ENCODE measurements at regions not wholly inside any gene's neighbourhood (a gene's known extent, or its start where the extent isn't known, plus 50 kb on each side); places are given as distances from the start of the nearest gene placed in this dataset.
"Not testable (repeated sequence)": the region's sequence is repeated elsewhere in the genome, so short reads cannot be mapped to it uniquely, and the experiment has no call there.

DNA sequence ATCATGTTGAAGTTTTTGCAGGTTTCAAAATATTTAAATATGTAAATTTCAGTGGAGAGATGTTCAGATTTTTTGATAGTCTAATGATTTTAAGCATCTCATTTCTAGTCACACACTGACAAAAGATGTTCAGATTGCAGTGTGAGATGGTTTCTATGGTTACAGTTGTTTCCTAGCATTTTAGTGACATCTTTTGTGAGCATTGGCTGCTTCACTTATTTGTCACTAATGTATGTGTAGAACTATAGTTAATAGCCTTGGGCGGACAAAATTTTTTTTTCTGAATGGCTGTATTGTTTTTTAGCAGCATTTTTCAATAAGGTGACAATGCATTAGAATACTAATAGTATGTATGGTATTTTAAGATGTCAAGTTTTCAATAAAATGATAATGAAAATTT, 315.6 kb upstream of the PRKD1 start:
- no peak for DNase-seq (ENCODE audit: low read depth in 1 of 2, low spot score in 1 of 2)
- TF ChIP-seq JUND (IDR thresholded peaks at IDR 0.05; ENCODE audit: low read depth): no peak
- in situ Hi-C loops (cut with HindIII; ENCODE audit: low pct_unique_long_range_greater_than_20kb, low sequenced_read_pairs): no loop called here

- no peak for DNase-seq (ENCODE audit: low read depth in 1 of 2, low spot score in 1 of 2)
- in situ Hi-C loops (cut with HindIII; ENCODE audit: low pct_unique_long_range_greater_than_20kb, low sequenced_read_pairs): no loop called here
- TF ChIP-seq JUND (IDR thresholded peaks at IDR 0.05; ENCODE audit: low read depth): no peak
These were observed 315.2 kb upstream of the G2E3 start for GRCh38 chr14:30243805-30244204.

- DNase-seq (ENCODE audit: low read depth in 1 of 2, low spot score in 1 of 2); in situ Hi-C loops (cut with HindIII; ENCODE audit: low pct_unique_long_range_greater_than_20kb, low sequenced_read_pairs): not testable (repeated sequence)
These were observed 314.6 kb upstream of the G2E3 start for GRCh38 chr14:30244348-30244747.

DNA sequence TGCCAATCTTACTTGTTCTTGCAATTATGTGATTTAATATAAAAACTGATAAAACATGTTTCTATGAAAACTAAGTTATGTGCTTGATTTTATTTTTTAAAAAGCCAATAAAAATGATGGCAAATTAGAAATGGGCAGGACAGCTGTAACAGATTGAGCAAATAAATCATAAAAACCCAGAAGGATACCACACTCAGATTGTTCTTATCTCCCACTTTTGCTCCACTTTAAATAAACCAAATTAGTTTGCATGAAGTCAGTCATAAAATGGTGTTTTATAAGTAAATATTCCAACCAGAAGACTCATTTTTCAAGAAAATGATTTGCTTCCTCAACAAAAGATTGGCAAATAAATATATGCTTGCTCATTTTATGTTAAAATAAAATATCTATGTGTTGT, 307.9 kb upstream of the G2E3 start:
- DNase-seq (ENCODE audit: low read depth in 1 of 2, low spot score in 1 of 2): no peak
- TF ChIP-seq JUND (IDR thresholded peaks at IDR 0.05; ENCODE audit: low read depth): no peak
- in situ Hi-C loops (cut with HindIII; ENCODE audit: low pct_unique_long_range_greater_than_20kb, low sequenced_read_pairs): no loop called here

GRCh38 chr14:30251557-30252100, 307.3 kb upstream of the G2E3 start:
- DNase-seq (ENCODE audit: low read depth in 1 of 2, low spot score in 1 of 2): no peak
- TF ChIP-seq JUND (IDR thresholded peaks at IDR 0.05; ENCODE audit: low read depth): no peak
- in situ Hi-C loops (cut with HindIII; ENCODE audit: low pct_unique_long_range_greater_than_20kb, low sequenced_read_pairs): no loop called here

GRCh38 chr14:30252151-30252550, 306.8 kb upstream of the G2E3 start:
- DNase-seq (ENCODE audit: low read depth in 1 of 2, low spot score in 1 of 2): no peak
- in situ Hi-C loops (cut with HindIII; ENCODE audit: low pct_unique_long_range_greater_than_20kb, low sequenced_read_pairs): no loop called here
- TF ChIP-seq JUND (IDR thresholded peaks at IDR 0.05; ENCODE audit: low read depth): no peak

DNA sequence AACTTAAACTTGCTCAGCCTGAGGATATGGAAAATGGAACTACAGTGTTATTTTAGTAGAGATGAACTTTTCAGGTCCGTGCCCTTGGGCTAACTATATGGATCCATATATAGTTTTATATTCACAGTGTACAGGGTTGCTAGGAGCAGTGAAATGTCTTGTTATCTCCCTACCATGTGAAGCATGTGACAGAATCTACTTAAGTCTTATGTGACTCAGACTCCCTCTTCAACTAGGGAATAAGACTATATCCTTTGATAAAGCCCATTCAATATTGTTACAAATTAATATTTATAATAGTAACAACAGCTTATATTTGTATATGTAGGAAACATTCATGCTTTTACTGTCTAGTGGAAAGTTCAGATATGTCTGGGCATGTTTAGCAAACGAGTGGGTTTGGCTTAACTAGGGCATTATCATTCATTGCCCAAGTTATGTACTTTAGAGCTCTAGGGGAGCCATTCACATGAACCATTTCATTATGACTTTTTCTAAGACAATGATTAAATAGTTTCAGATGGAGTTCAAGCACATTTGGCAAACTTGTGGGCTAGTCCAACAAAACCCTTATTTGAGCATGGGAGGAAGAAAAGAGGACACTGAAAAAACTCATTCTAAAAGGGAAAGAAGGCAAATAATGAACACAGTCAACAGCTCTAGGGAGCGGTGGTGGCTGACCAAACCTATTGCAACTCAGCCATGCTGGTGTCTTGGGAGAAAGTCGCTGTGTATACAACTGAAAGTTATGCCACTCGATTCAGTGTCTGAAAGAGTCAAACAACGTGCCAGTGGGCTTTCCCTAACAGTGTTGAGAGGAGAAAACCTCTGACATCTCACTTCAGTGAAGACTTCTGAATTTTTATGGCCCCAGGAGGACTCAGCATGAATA, 305.9 kb upstream of the G2E3 start:
- no peak for DNase-seq (ENCODE audit: low read depth in 1 of 2, low spot score in 1 of 2)
- in situ Hi-C loops (cut with HindIII; ENCODE audit: low pct_unique_long_range_greater_than_20kb, low sequenced_read_pairs): no loop called here
- TF ChIP-seq JUND (IDR thresholded peaks at IDR 0.05; ENCODE audit: low read depth): no peak

DNA sequence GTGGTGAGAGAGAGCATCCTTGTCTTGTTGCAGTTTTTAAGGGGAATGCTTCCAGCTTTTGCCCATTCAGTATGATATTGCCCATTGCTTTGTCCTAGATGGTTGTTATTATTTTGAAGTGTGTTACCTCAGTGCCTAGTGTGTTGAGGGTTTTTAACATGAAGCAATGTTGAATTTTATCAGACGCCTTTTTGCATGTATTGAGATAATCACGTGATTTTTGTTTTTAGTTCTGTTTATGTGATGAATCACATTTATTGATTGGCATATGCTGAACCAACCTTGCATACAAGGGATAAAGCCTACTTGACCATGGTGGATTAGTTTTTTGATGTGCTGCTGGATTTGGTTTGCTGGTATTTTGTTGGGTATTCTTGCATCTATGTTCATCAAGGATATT, 302.3 kb upstream of the G2E3 start:
- no peak for TF ChIP-seq JUND (IDR thresholded peaks at IDR 0.05; ENCODE audit: low read depth)
- in situ Hi-C loops (cut with HindIII; ENCODE audit: low pct_unique_long_range_greater_than_20kb, low sequenced_read_pairs): no loop called here
- no peak for DNase-seq (ENCODE audit: low read depth in 1 of 2, low spot score in 1 of 2)

GRCh38 chr14:30257946-30258661, 300.9 kb upstream of the G2E3 start:
- no peak for DNase-seq (ENCODE audit: low read depth in 1 of 2, low spot score in 1 of 2)
- in situ Hi-C loops (cut with HindIII; ENCODE audit: low pct_unique_long_range_greater_than_20kb, low sequenced_read_pairs): no loop called here
- no peak for TF ChIP-seq JUND (IDR thresholded peaks at IDR 0.05; ENCODE audit: low read depth)

GRCh38 chr14:30260833-30261607, 297.9 kb upstream of the G2E3 start:
- no peak for DNase-seq (ENCODE audit: low read depth in 1 of 2, low spot score in 1 of 2)
- TF ChIP-seq JUND (IDR thresholded peaks at IDR 0.05; ENCODE audit: low read depth): no peak
- in situ Hi-C loops (cut with HindIII; ENCODE audit: low pct_unique_long_range_greater_than_20kb, low sequenced_read_pairs): no loop called here

DNA sequence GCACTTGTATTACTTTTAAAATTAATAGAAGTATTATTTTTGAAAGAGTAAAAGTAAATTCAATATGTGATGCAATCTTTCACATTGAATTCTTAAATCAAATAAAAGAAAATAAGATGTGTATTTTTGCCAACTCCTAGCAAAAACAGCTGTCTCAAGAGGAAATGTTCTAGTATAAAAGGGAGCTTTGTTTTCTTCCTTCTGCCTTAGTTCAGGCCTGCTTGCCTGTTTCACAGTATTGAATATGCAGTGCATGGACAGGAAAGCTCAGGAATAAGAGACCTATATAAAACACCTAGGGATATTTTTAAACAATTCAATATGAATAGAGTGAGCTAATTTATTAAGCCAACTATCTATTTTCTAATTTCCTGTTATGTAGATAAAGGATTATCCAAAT, 294.8 kb upstream of the G2E3 start:
- TF ChIP-seq JUND (IDR thresholded peaks at IDR 0.05; ENCODE audit: low read depth): no peak
- in situ Hi-C loops (cut with HindIII; ENCODE audit: low pct_unique_long_range_greater_than_20kb, low sequenced_read_pairs): no loop called here
- DNase-seq (ENCODE audit: low read depth in 1 of 2, low spot score in 1 of 2): no peak

GRCh38 chr14:30266290-30266689, 292.7 kb upstream of the G2E3 start:
- DNase-seq (ENCODE audit: low read depth in 1 of 2, low spot score in 1 of 2): no peak
- in situ Hi-C loops (cut with HindIII; ENCODE audit: low pct_unique_long_range_greater_than_20kb, low sequenced_read_pairs): no loop called here
- TF ChIP-seq JUND (IDR thresholded peaks at IDR 0.05; ENCODE audit: low read depth): no peak

All from T47D (cell line).